KMS-11 (cell line): ENCODE measurements at regions not wholly inside any gene's neighbourhood (a gene's known extent, or its start where the extent isn't known, plus 50 kb on each side); places are given as distances from the start of the nearest gene placed in this dataset.

Experiments
- H2AFZ ChIP-seq: fragments of 200-600 bp; sonication (generic); 2 replicates; pipeline ENCODE4 v1.6.1; 2016; ENCODE audit warnings: antibody characterized with exemption, mixed run types, low read depth
- H3K27ac ChIP-seq: fragments of 200-600 bp; sonication (generic); 2 replicates; pipeline ENCODE4 v1.6.1; 2016; ENCODE audit warnings: mild to moderate bottlenecking, mixed run types
- H3K27me3 ChIP-seq: fragments of 200-600 bp; sonication (generic); 2 replicates; pipeline ENCODE4 v1.6.1; 2017; ENCODE audit warnings: mild to moderate bottlenecking, low read depth, mixed run types, moderate library complexity; ENCODE audit not compliant: insufficient read depth
- H3K36me3 ChIP-seq: fragments of 200-600 bp; sonication (generic); 2 replicates; pipeline ENCODE4 v1.6.1; 2017; ENCODE audit warnings: mild to moderate bottlenecking, mixed run types; ENCODE audit not compliant: insufficient read depth
- H3K4me1 ChIP-seq: fragments of 200-600 bp; sonication (generic); 2 replicates; pipeline ENCODE4 v1.6.1; 2016; ENCODE audit warnings: mild to moderate bottlenecking, low read depth, mixed run types; ENCODE audit not compliant: poor library complexity, severe bottlenecking
- H3K4me2 ChIP-seq: fragments of 200-600 bp; sonication (generic); 2 replicates; pipeline ENCODE4 v1.7.0; 2016; ENCODE audit warnings: mild to moderate bottlenecking, mixed run types
- H3K4me3 ChIP-seq: fragments of 200-600 bp; sonication (generic); IDR thresholded peaks from 2 replicates; pipeline ENCODE4 v1.6.1; 2017; ENCODE audit warnings: low read depth, low read length, mixed read lengths; ENCODE audit not compliant: insufficient read depth
- H3K79me2 ChIP-seq: fragments of 200-600 bp; sonication (generic); 2 replicates; pipeline ENCODE4 v1.6.1; 2016; ENCODE audit warnings: low read depth, mixed run types; ENCODE audit not compliant: insufficient read depth
- H3K9ac ChIP-seq: fragments of 200-600 bp; sonication (generic); 2 replicates; pipeline ENCODE4 v1.6.1; 2016; ENCODE audit warnings: mild to moderate bottlenecking, mixed run types
- H4K20me1 ChIP-seq: fragments of 200-600 bp; sonication (generic); 2 replicates; pipeline ENCODE4 v1.6.1; 2016; ENCODE audit warnings: mild to moderate bottlenecking, mixed run types; ENCODE audit not compliant: insufficient read depth
- CTCF ChIP-seq: fragments of 200-600 bp; sonication (generic); conservative IDR thresholded peaks from 2 replicates; pipeline ENCODE4 v1.6.1; 2017; ENCODE audit warnings: low read depth, mild to moderate bottlenecking, antibody characterized with exemption, low read length, moderate library complexity, mixed read lengths

GRCh38 chr9:118281772-118282171 lies 577.6 kb downstream of the TLR4 start:
- H3K4me1 ChIP-seq = no peaks in the 10 kb centered on the region
- no peak overlapping the region for H3K9ac ChIP-seq
- TF ChIP-seq CTCF = no peak
- no peak overlapping the region for H2AFZ ChIP-seq
- no peak overlapping the region for H3K27ac ChIP-seq
- no peak overlapping the region for H3K4me3 ChIP-seq
- no peaks in the 10 kb centered on the region for H3K27me3 ChIP-seq
- H3K79me2 ChIP-seq = no peaks in the 10 kb centered on the region
- H3K36me3 ChIP-seq = no peaks in the 10 kb centered on the region
- H4K20me1 ChIP-seq = no peaks in the 10 kb centered on the region
- no peak overlapping the region for H3K4me2 ChIP-seq

GRCh38 chr9:118283488-118283887 lies 579.3 kb downstream of the TLR4 start:
- Histone ChIP-seq H3K79me2 (no peaks in the 10 kb centered on the region), H2AFZ (no peak overlapping the region), H3K4me1 (no peaks in the 10 kb centered on the region), H4K20me1 (no peaks in the 10 kb centered on the region), H3K4me3 (no peak overlapping the region), H3K36me3 (no peaks in the 10 kb centered on the region), H3K4me2 (no peak overlapping the region), H3K27ac (no peak overlapping the region), H3K27me3 (no peaks in the 10 kb centered on the region), H3K9ac (no peak overlapping the region)
- no peak for TF ChIP-seq CTCF

GRCh38 chr9:118290116-118290515 lies 585.9 kb downstream of the TLR4 start:
- no peak overlapping the region for H3K4me2 ChIP-seq
- no peak overlapping the region for H2AFZ ChIP-seq
- no peaks in the 10 kb centered on the region for H3K79me2 ChIP-seq
- H4K20me1 ChIP-seq = no peaks in the 10 kb centered on the region
- no peak overlapping the region for H3K27ac ChIP-seq
- H3K9ac ChIP-seq = no peak overlapping the region
- TF ChIP-seq CTCF = no peak
- H3K4me3 ChIP-seq = no peak overlapping the region
- H3K4me1 ChIP-seq = no peaks in the 10 kb centered on the region
- H3K36me3 ChIP-seq = no peaks in the 10 kb centered on the region
- H3K27me3 ChIP-seq = no peaks in the 10 kb centered on the region

GRCh38 chr9:118295413-118295812 lies 591.2 kb downstream of the TLR4 start:
- no peak overlapping the region for H3K4me3 ChIP-seq
- H4K20me1 ChIP-seq = no peaks in the 10 kb centered on the region
- H3K36me3 ChIP-seq = no peaks in the 10 kb centered on the region
- H3K27ac ChIP-seq = no peak overlapping the region
- H3K79me2 ChIP-seq = no peaks in the 10 kb centered on the region
- TF ChIP-seq CTCF = no peak
- H3K27me3 ChIP-seq = no peaks in the 10 kb centered on the region
- no peaks in the 10 kb centered on the region for H3K4me1 ChIP-seq
- no peak overlapping the region for H3K9ac ChIP-seq
- no peak overlapping the region for H2AFZ ChIP-seq
- H3K4me2 ChIP-seq = no peak overlapping the region

GRCh38 chr9:118302721-118303120 lies 598.5 kb downstream of the TLR4 start:
- TF ChIP-seq CTCF = no peak
- Histone ChIP-seq H3K27ac (no peak overlapping the region), H2AFZ (no peak overlapping the region), H3K4me3 (no peak overlapping the region), H4K20me1 (no peaks in the 10 kb centered on the region), H3K9ac (no peak overlapping the region), H3K27me3 (no peaks in the 10 kb centered on the region), H3K79me2 (no peaks in the 10 kb centered on the region), H3K4me1 (no peaks in the 10 kb centered on the region), H3K36me3 (no peaks in the 10 kb centered on the region), H3K4me2 (no peak overlapping the region)
